SK-N-SH (cell line): ENCODE measurements at regions not wholly inside any gene's neighbourhood (a gene's known extent, or its start where the extent isn't known, plus 50 kb on each side); places are given as distances from the start of the nearest gene placed in this dataset.

Experiments
- CTCF ChIP-seq: fragments of 200-600 bp; sonication (generic); IDR thresholded peaks from 2 replicates; pipeline ENCODE4 v1.6.1; 2017; ENCODE audit warnings: antibody characterized with exemption, mild to moderate bottlenecking, moderate library complexity
- EZH2phosphoT487 ChIP-seq: fragments of 200-600 bp; sonication (generic); IDR thresholded peaks from 2 replicates; pipeline ENCODE4 v1.6.1; 2017; ENCODE audit warnings: low read depth, mixed run types, mild to moderate bottlenecking, antibody characterized with exemption, moderate library complexity, borderline replicate concordance
- FOSL2 ChIP-seq: IDR thresholded peaks from 2 replicates; pipeline ENCODE4 v1.4.0; 2012; ENCODE audit warnings: low read depth, mild to moderate bottlenecking, moderate library complexity, borderline replicate concordance
- FOXJ3 ChIP-seq: sonication (generic); formaldehyde crosslinking; IDR thresholded peaks from 2 replicates; pipeline ENCODE4 v1.5.1; 2020; ENCODE audit warnings: mild to moderate bottlenecking, missing genetic modification reagents
- FOXM1 ChIP-seq: IDR thresholded peaks from 2 replicates; pipeline ENCODE4 v1.4.0; 2012; ENCODE audit warnings: low read depth, mild to moderate bottlenecking
- MEF2A ChIP-seq: IDR thresholded peaks from 2 replicates; pipeline ENCODE4 v1.4.0; 2012; ENCODE audit warnings: low read depth, borderline replicate concordance
- MXI1 ChIP-seq: IDR thresholded peaks from 2 replicates; pipeline ENCODE4 v1.6.1; 2012; ENCODE audit warnings: mild to moderate bottlenecking, low read depth, low read length, improper control_type of control experiment
- NRF1 ChIP-seq: IDR thresholded peaks from 2 replicates; pipeline ENCODE4 v1.6.1; 2012; ENCODE audit warnings: low read depth, mild to moderate bottlenecking, low read length
- POLR2AphosphoS5 ChIP-seq: IDR thresholded peaks from 2 replicates; pipeline ENCODE4 v1.6.1; 2012; ENCODE audit warnings: low read depth, low read length
- RAD21 ChIP-seq: IDR thresholded peaks from 2 replicates; pipeline ENCODE4 v1.6.1; 2012; ENCODE audit warnings: mild to moderate bottlenecking, low read length
- REST ChIP-seq: IDR thresholded peaks from 2 replicates; pipeline ENCODE4 v1.6.1; 2012; ENCODE audit warnings: mild to moderate bottlenecking, low read depth, low read length, moderate library complexity
- RFX5 ChIP-seq: IDR thresholded peaks from 2 replicates; pipeline ENCODE4 v1.6.1; 2012; ENCODE audit warnings: mild to moderate bottlenecking, improper control_type of control experiment, low read length
- USF1 ChIP-seq: IDR thresholded peaks from 2 replicates; pipeline ENCODE4 v1.4.0; 2012; ENCODE audit warnings: low read depth, borderline replicate concordance
- YY1 ChIP-seq: IDR thresholded peaks from 2 replicates; pipeline ENCODE4 v1.4.0; 2012; ENCODE audit warnings: low read depth, mild to moderate bottlenecking

- TF ChIP-seq POLR2AphosphoS5 (no peak), FOXJ3 (no peak), CTCF (no peak), NRF1 (no peak), MXI1 (no peak), MEF2A (no peak), RAD21 (no peak), EZH2phosphoT487 (no peak), USF1 (no peak), YY1 (no peak), FOXM1 (no peak), RFX5 (no peak), FOSL2 (no peak), REST (no peak)
These were observed 241.9 kb downstream of the GLRX3 start for GRCh38 chr10:130377986-130378540.
